ENCODE measurements at regions not wholly inside any gene's neighbourhood (a gene's known extent, or its start where the extent isn't known, plus 50 kb on each side); places are given as distances from the start of the nearest gene placed in this dataset.

DNA sequence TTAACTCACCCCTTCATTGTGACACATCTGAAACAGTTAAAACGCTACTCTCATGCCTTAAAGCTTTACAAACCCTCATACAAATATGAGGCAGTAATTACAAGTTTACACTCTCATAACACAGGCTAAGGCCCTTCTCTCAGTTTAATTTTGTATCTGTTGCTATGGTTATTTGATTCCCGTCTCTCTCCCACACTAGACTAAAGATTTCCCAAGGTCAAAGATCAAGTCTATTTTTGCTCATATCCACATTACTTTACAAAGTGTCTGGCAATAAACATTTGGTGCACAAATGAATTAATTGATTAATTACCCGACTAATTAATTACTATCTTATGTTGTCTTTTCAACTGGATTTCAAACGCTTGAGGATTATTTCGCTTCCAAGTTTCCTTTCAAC is 86.4 kb upstream of the MYOCD start:
- ChIA-PET POLR2A (no interaction called here), CTCF (no interaction called here)
- DNase-seq (ENCODE audit: extremely low spot score), result no peak
- TF ChIP-seq ZNF384 (IDR thresholded peaks at IDR 0.05), result no peak
- no peak for TF ChIP-seq FOXM1 (IDR thresholded peaks at IDR 0.05; ENCODE audit: borderline replicate concordance)
- no peak for TF ChIP-seq NFRKB (IDR thresholded peaks at IDR 0.05)
- no peak for TF ChIP-seq FOXA1 (IDR thresholded peaks at IDR 0.05)
- no peak for TF ChIP-seq ELF4 (IDR thresholded peaks at IDR 0.05)
- no peak for TF ChIP-seq L3MBTL2 (conservative IDR thresholded peaks at IDR 0.05)
- no peak for TF ChIP-seq TARDBP (IDR thresholded peaks at IDR 0.05)
- TF ChIP-seq PKNOX1 (IDR thresholded peaks at IDR 0.05), result no peak
- no peak for TF ChIP-seq LEF1 (IDR thresholded peaks at IDR 0.05; ENCODE audit: borderline replicate concordance)
- TF ChIP-seq SUZ12 (IDR thresholded peaks at IDR 0.05), result no peak
- no peak for TF ChIP-seq HDGF (IDR thresholded peaks at IDR 0.05; ENCODE audit: borderline replicate concordance)
- no peak for TF ChIP-seq SP1 (IDR thresholded peaks at IDR 0.05)
- no peak for TF ChIP-seq ARNT (IDR thresholded peaks at IDR 0.05)

DNA sequence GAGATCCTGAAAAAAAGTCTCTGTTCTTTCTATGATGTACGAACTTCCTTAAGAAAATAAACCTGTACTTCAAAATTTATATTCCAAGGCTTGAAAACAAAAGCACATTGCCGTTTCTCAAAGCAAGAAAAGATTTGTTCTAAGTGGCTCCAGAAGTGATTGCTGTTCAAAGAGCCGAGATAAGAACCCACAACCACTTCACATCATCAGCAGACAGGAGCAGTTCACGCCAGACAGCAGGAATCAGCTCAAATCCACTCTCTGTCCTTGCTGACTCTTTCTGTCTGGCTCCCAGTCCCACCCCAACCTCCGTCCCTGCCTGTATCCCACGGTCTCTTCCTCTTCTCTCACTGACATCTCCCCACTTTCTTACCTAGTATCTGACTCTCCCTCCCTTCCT is 85.0 kb upstream of the MYOCD start:
- ChIA-PET CTCF (no interaction called here), POLR2A (no interaction called here)
- DNase-seq (ENCODE audit: extremely low spot score), result no peak
- TF ChIP-seq FOXM1 (IDR thresholded peaks at IDR 0.05; ENCODE audit: borderline replicate concordance) (no peak), FOXA1 (IDR thresholded peaks at IDR 0.05) (no peak), TARDBP (IDR thresholded peaks at IDR 0.05) (no peak), HDGF (IDR thresholded peaks at IDR 0.05; ENCODE audit: borderline replicate concordance) (no peak), CTBP1 (IDR thresholded peaks at IDR 0.05; ENCODE audit: borderline replicate concordance) (no peak), ZNF384 (IDR thresholded peaks at IDR 0.05) (no peak), L3MBTL2 (conservative IDR thresholded peaks at IDR 0.05) (no peak), NFRKB (IDR thresholded peaks at IDR 0.05) (no peak), BHLHE40 (IDR thresholded peaks at IDR 0.05; ENCODE audit: borderline replicate concordance) (no peak), LEF1 (IDR thresholded peaks at IDR 0.05; ENCODE audit: borderline replicate concordance) (no peak), SUZ12 (IDR thresholded peaks at IDR 0.05) (no peak), FOXK2 (IDR thresholded peaks at IDR 0.05) (no peak), ARNT (IDR thresholded peaks at IDR 0.05) (no peak), ELF4 (IDR thresholded peaks at IDR 0.05) (no peak), SP1 (IDR thresholded peaks at IDR 0.05) (no peak)

GRCh38 chr17:12584727-12585126 is 81.0 kb upstream of the MYOCD start:
- DNase-seq (ENCODE audit: extremely low spot score), result no peak
- no peak for TF ChIP-seq NFRKB (IDR thresholded peaks at IDR 0.05)
- no peak for TF ChIP-seq ZNF384 (IDR thresholded peaks at IDR 0.05)
- TF ChIP-seq SP1 (IDR thresholded peaks at IDR 0.05), result no peak
- TF ChIP-seq TARDBP (IDR thresholded peaks at IDR 0.05), result no peak
- no peak for TF ChIP-seq FOXM1 (IDR thresholded peaks at IDR 0.05; ENCODE audit: borderline replicate concordance)
- no peak for TF ChIP-seq FOXK2 (IDR thresholded peaks at IDR 0.05)
- TF ChIP-seq L3MBTL2 (conservative IDR thresholded peaks at IDR 0.05), result no peak
- TF ChIP-seq LEF1 (IDR thresholded peaks at IDR 0.05; ENCODE audit: borderline replicate concordance), result no peak
- TF ChIP-seq SUZ12 (IDR thresholded peaks at IDR 0.05), result no peak
- TF ChIP-seq FOXA1 (IDR thresholded peaks at IDR 0.05), result no peak
- no peak for TF ChIP-seq HDGF (IDR thresholded peaks at IDR 0.05; ENCODE audit: borderline replicate concordance)
- no peak for TF ChIP-seq ELF4 (IDR thresholded peaks at IDR 0.05)
- no peak for TF ChIP-seq PKNOX1 (IDR thresholded peaks at IDR 0.05)
- no peak for TF ChIP-seq CTBP1 (IDR thresholded peaks at IDR 0.05; ENCODE audit: borderline replicate concordance)
- no peak for TF ChIP-seq BHLHE40 (IDR thresholded peaks at IDR 0.05; ENCODE audit: borderline replicate concordance)
- TF ChIP-seq ARNT (IDR thresholded peaks at IDR 0.05), result no peak
- ChIA-PET POLR2A (no interaction called here), CTCF (interaction anchor here (1.2 kb wide), 1 partner anchor 39 kb away, joined by 3 read pairs; no protein-coding TSS in a partner anchor)

- no peak for TF ChIP-seq TARDBP (IDR thresholded peaks at IDR 0.05)
- TF ChIP-seq ZNF384 (IDR thresholded peaks at IDR 0.05), result no peak
- no peak for TF ChIP-seq FOXM1 (IDR thresholded peaks at IDR 0.05; ENCODE audit: borderline replicate concordance)
- no peak for TF ChIP-seq FOXK2 (IDR thresholded peaks at IDR 0.05)
- no peak for TF ChIP-seq BHLHE40 (IDR thresholded peaks at IDR 0.05; ENCODE audit: borderline replicate concordance)
- no peak for TF ChIP-seq NFRKB (IDR thresholded peaks at IDR 0.05)
- TF ChIP-seq CTBP1 (IDR thresholded peaks at IDR 0.05; ENCODE audit: borderline replicate concordance), result no peak
- no peak for TF ChIP-seq LEF1 (IDR thresholded peaks at IDR 0.05; ENCODE audit: borderline replicate concordance)
- no peak for TF ChIP-seq ELF4 (IDR thresholded peaks at IDR 0.05)
- no peak for TF ChIP-seq FOXA1 (IDR thresholded peaks at IDR 0.05)
- TF ChIP-seq SUZ12 (IDR thresholded peaks at IDR 0.05), result no peak
- TF ChIP-seq L3MBTL2 (conservative IDR thresholded peaks at IDR 0.05), result no peak
- TF ChIP-seq HDGF (IDR thresholded peaks at IDR 0.05; ENCODE audit: borderline replicate concordance), result no peak
- TF ChIP-seq SP1 (IDR thresholded peaks at IDR 0.05), result no peak
- no peak for TF ChIP-seq ARNT (IDR thresholded peaks at IDR 0.05)
- POLR2A ChIA-PET, result no interaction called here
- no peak for DNase-seq (ENCODE audit: extremely low spot score)
- CTCF ChIA-PET, result no interaction called here
Observed at GRCh38 chr17:12588531-12588930, 77.2 kb upstream of the MYOCD start.

- POLR2A ChIA-PET, result no interaction called here
- TF ChIP-seq ARNT (IDR thresholded peaks at IDR 0.05) (no peak), LEF1 (IDR thresholded peaks at IDR 0.05; ENCODE audit: borderline replicate concordance) (no peak), ZNF384 (IDR thresholded peaks at IDR 0.05) (no peak), FOXA1 (IDR thresholded peaks at IDR 0.05) (no peak), ELF4 (IDR thresholded peaks at IDR 0.05) (no peak), FOXK2 (IDR thresholded peaks at IDR 0.05) (no peak), PKNOX1 (IDR thresholded peaks at IDR 0.05) (no peak), BHLHE40 (IDR thresholded peaks at IDR 0.05; ENCODE audit: borderline replicate concordance) (no peak), SUZ12 (IDR thresholded peaks at IDR 0.05) (no peak), FOXM1 (IDR thresholded peaks at IDR 0.05; ENCODE audit: borderline replicate concordance) (no peak), HDGF (IDR thresholded peaks at IDR 0.05; ENCODE audit: borderline replicate concordance) (no peak), SP1 (IDR thresholded peaks at IDR 0.05) (no peak), NFRKB (IDR thresholded peaks at IDR 0.05) (no peak), L3MBTL2 (conservative IDR thresholded peaks at IDR 0.05) (no peak)
- DNase-seq (ENCODE audit: extremely low spot score), result no peak
- CTCF ChIA-PET, result no interaction called here
Observed at GRCh38 chr17:12590417-12590816, 75.3 kb upstream of the MYOCD start.
